HPDE6-E6E7 (cell line): ENCODE measurements at regions not wholly inside any gene's neighbourhood (a gene's known extent, or its start where the extent isn't known, plus 50 kb on each side); places are given as distances from the start of the nearest gene placed in this dataset.

ENCODE experiments used
- DNase-seq: peaks from one replicate; pipeline ENCODE4 v3.0.0; 2011; ENCODE audit warnings: missing footprints; ENCODE audit errors: extremely low spot score

GRCh38 chr18:77851802-77852201, 602.2 kb downstream of the GALR1 start:
- DNase-seq = no peak

- no peak for DNase-seq
These were observed 604.2 kb downstream of the GALR1 start for GRCh38 chr18:77853859-77854258.

GRCh38 chr18:77857678-77858655, 608.3 kb downstream of the GALR1 start:
- DNase-seq = no peak

DNA sequence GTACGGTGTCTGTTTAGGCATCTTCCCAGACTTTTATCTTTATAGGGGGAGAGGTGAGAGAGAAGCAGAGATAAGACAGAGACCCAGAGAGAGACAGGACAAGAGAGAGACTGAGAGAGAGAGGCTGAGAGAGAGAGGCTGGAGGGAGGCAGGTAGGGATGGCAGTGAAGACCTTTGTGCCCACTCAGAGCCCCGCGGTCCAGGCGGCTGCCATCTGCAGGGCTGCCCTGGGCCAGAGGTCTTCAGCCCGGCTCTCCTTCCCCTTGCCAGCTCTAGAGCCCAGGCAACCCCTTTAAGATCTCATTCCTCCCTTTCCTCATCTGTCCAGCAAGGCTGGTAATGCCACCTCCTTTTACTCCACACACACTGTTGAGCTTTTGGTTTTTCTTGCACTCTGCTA, 610.0 kb downstream of the GALR1 start:
- DNase-seq = no peak

DNA sequence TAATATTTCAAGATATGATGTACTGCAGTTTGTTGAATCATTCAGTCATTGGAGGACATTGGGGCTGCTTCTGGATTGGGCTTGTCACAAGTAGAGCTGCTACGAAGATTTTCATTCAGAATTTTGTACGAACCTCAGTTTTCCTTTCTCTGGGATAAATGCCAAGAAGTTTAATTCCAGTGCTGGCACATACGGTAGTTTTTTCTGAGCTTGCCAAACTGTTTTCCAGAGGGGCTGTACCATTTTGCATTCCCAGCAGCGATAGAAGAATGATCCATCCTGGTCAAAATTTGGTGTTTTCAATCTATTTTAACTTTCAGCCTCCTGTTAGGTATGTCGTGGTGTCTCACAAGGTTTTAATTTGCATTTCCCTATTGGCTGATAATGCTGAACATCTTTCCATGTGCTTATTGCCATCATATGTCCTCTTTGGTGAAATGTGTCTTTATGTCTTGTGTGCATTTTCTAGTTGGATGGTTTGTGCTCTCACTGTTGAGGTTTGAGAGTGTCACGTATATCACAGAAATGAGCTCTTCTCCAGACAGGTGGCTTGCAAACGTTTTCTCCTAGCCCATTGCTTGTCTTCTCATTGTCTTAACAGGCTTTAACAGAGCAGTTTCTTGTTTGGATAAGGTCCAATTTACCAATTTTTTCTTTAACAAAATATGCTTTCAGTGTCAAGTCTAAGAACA, 612.6 kb downstream of the GALR1 start:
- no peak for DNase-seq

- DNase-seq = no peak
These were observed 616.2 kb downstream of the GALR1 start for GRCh38 chr18:77865853-77866252.

GRCh38 chr18:77866351-77866750, 616.7 kb downstream of the GALR1 start:
- DNase-seq = no peak

- no peak for DNase-seq
These were observed 620.6 kb downstream of the GALR1 start for GRCh38 chr18:77870199-77870598.

DNA sequence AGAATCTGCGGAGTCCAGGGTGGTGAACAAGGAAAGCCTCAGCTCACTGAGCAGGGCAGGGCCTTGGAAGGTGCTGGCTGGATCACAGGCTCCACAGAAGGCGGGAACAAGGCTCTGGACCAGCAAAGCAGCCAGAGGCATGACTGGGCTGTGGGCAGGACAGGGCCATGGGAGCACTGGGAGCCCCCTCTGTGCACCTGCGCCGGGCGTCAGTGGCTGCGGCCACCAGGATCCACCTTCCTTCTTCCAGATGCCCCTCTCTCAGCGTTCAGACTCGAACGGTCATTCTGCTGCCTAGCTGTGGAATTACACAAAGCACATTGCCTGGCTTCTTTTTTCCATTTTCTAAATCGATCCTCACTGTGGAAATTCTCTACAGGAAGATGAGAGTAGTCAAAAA, 621.2 kb downstream of the GALR1 start:
- no peak for DNase-seq

DNA sequence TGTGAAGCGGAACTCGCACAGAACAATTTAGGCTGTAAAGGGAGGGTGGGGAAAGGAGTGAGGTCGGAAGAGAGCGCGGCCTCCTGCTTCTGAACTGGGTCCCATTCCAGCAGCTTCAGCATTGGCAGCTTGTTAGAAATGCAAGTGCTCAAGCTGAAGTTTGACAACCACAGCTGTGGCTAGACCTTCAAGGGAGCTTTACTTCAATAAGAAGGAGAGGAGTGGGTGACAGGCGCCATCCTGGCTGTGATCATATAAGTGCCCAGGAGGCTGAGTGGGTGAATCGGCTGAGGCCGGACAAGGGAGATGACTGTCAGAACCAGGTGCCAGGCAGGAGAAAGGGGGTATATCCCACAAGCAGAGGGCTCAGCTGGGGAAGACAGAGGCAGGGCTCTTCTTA, 622.5 kb downstream of the GALR1 start:
- DNase-seq = no peak

- DNase-seq = no peak
These were observed 626.7 kb downstream of the GALR1 start for GRCh38 chr18:77876319-77876865.

DNA sequence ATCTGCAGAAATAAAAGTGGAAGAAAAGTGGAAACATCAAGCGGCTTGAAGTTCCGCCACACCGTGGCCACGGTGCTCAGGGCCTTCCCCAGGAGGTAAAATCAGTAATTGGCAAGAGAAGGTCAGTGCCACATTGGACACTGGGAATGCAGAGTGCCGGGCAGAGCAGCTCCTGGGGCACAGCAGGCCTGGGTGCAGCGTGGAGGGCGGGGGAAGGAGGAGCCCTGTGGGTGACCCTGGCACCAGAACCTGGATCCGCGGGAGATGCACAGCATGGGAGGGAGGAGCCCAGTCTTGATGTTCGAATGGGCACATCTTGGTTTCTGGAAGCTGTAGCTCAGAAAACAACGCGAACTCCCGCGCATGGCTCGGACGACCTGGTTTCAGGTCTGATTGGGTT, 630.2 kb downstream of the GALR1 start:
- DNase-seq = no peak

DNA sequence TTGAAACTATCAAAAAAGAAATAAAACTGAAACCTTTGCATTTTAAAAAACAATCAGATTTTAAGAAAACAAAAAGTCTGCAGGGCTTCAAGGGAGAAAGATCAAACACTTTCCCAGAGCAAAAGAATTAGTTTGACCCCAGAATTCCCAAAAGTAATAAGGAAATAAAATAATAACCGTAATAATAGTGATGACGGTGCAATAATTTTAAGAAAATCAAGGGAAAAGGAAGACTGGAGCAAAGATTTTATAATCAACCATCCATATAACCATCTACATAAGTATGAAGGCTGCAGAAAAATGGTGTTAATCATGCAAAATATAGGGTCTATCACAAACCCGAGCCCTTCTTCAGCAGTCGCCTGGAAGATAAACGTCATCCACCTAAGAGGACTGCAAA, 634.8 kb downstream of the GALR1 start:
- no peak for DNase-seq

DNA sequence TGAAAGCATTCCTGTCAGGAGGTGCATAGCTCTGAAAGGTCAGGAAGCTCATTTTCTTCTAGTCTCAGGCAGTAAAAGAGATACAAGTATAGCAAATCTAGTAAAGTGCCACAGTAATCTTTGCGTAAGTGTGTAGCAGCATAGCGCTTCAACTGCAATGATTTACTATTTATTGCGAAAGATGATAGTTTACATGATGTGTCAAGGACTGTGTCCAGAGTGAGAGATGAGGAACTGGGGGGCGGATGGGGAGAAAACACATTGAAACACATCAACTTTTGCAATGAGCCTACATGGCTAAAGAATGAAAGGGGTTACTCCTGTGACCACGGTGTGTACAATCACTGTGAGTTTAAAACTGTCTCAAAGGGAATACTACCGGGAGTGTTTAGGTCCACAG, 644.4 kb downstream of the GALR1 start:
- no peak for DNase-seq

DNA sequence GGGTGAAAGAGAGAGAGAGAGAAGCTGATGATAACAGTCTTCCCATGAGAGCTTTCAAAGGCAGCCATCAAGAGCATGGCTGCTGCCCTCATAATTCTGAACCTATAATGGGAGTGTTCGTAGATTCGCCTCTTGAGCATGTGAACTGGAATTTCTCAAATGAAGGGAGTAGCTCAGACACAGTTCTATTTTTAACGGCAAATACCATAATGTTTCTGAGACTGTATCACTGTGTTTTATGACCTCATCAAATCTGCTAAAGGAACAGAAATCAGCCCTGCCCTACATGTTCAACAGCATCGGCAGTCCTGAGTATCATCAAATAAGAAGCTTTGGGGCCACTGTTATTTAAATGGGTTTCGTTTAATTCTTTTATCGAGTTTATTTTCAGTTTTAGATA, 645.6 kb downstream of the GALR1 start:
- no peak for DNase-seq

DNA sequence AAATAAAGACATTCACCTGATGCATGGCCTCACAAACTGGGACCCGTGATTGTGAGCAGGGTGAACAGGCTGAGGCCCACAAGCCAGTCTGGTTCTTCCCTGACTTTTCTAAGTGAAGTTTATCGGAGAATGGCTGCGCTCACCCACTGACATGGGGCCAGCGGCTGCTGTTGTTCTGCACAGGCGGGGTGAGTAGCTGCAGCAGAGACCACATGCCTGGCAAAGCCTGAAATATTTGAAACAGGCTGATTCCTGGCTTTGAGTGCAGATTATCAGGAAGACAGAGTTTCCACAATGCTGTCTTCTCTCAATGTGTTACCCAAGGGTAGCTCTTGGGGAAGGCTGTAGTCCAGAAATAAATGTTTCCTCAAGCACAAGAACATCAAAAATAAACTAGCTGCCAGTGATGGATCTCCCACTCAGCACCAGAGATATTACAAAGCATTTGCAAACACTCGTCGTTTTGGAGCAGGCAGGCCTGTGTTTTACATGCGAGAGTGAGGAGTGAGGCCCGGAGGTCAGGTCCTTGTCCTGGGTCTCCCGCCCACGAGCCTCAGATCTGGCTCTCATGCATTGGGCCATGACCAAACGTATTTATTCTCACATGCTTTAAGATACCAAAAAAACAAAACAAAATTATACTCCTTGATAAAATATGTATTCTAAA, 647.1 kb downstream of the GALR1 start:
- no peak for DNase-seq

DNA sequence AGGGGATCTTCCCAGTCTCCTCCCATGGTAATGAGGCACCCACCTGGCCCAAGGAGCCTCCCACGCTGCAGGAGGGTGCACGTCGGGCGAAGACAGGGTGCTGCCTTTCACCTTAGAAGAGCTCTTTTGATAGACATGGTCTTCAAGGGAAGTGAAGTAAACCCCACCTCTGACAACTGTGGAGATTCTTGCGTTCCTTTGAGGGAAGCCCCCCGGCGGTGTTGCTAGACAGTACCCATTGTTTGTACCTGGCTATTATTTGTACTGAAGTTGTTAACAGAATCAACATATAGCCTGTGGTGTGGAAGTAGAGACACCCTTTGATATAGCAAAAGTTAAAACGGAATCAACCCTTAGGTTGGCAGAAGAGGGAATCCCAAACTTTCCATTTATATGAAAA, 648.0 kb downstream of the GALR1 start:
- no peak for DNase-seq

DNA sequence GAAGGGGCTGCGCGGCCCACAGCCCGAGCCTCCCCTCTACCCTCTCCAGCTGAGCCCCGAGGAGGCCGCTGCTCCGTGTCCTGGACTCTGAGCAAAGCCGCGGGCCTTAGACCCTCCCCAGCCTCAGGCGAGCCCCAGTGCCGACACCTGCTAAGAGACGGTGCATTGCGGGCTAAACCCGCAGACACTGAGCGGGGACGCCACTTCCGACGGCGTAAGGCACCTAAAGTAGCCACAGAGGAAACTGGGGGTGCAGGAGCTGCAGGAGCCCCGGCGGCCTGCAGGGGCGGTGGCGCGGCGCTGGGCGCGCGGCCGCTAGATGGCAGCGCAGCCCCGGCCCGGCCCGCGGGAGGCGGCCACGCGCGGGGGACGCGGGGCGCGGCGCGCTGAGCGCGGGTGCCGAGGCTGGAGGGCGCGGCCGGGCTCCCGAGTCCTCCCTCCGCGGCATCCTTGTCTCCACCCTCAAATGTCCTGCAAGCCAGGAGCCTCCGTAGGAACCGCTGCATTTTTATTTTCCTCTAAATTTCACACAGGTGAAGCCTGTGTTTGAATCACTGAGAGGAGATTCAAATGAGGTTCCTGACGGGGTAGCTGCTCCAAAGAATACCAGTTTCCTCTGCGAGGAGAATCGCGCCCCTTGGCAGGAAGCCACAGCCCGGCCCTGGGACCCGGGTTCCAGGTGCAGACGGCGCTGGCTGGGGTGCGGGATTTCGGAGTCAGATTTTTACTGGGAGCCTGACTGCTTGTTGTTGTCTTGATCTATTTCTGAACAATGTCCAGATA, 650.5 kb downstream of the GALR1 start:
- DNase-seq = no peak

GRCh38 chr18:77905011-77905410, 655.4 kb downstream of the GALR1 start:
- no peak for DNase-seq

DNA sequence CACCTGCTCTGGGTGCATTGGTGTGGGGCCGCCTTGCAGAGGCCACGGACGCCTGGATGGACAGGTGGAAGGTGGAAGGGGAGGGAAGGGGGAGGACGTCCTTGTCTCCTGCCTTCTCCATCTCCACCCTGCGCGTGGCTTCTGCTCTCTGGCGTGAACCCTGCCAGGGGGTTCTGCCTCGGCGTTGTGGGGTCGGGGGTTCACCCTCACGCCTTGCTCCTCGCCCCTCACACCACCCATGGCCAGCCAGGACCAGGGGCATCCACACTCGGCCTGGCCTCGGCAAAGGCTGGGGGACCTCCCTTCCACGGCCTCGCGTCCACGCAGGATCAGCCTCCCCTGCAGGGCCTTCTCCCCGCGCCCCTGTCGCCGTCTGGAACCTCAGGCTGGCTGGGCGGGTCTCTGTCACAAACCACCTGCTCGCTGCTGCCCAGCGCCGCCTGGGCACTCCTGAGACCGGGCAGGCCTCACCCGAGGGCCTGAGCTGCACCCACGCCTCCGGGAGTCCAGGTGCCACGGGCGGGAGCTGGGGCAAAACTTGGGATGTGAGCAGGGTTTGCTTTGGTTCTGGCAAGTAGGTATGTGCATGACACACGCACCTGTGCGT, 655.9 kb downstream of the GALR1 start:
- DNase-seq = no peak
